ENCODE measurements at regions not wholly inside any gene's neighbourhood (a gene's known extent, or its start where the extent isn't known, plus 50 kb on each side); places are given as distances from the start of the nearest gene placed in this dataset.

DNA sequence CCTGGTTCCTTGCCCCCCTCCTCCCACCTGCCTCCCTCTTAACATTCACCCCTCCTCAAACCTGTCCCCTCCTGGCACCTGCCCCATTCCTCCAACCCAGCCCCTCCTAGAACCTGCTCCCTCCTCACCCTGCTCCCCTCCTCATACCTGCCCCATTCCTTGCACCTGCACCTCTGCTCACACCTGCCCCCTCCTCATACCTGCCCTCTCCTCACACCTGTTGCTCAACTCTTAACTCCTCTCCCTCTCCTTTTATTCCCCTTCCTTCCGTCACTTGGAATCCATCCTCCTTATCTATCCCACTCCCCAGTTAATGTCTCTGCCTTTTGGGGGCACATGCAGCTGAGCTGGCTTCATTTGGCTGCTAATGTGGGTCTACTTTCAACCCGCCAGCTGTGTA is 712.1 kb downstream of the MTRR start:
- TF ChIP-seq NFRKB (IDR thresholded peaks at IDR 0.05) (no peak), POLR2AphosphoS5 (IDR thresholded peaks at IDR 0.05; ENCODE audit: low read depth, low read length) (no peak)
- TF ChIP-seq, protein P1, sequence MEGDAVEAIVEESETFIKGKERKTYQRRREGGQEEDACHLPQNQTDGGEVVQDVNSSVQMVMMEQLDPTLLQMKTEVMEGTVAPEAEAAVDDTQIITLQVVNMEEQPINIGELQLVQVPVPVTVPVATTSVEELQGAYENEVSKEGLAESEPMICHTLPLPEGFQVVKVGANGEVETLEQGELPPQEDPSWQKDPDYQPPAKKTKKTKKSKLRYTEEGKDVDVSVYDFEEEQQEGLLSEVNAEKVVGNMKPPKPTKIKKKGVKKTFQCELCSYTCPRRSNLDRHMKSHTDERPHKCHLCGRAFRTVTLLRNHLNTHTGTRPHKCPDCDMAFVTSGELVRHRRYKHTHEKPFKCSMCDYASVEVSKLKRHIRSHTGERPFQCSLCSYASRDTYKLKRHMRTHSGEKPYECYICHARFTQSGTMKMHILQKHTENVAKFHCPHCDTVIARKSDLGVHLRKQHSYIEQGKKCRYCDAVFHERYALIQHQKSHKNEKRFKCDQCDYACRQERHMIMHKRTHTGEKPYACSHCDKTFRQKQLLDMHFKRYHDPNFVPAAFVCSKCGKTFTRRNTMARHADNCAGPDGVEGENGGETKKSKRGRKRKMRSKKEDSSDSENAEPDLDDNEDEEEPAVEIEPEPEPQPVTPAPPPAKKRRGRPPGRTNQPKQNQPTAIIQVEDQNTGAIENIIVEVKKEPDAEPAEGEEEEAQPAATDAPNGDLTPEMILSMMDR (CRISPR knock-in tag; IDR thresholded peaks at IDR 0.05), result no peak
